KMS-11 (cell line): ENCODE measurements at regions not wholly inside any gene's neighbourhood (a gene's known extent, or its start where the extent isn't known, plus 50 kb on each side); places are given as distances from the start of the nearest gene placed in this dataset.

Experiments
- H2AFZ ChIP-seq: fragments of 200-600 bp; sonication (generic); 2 replicates; pipeline ENCODE4 v1.6.1; 2016; ENCODE audit warnings: antibody characterized with exemption, mixed run types, low read depth
- H3K27ac ChIP-seq: fragments of 200-600 bp; sonication (generic); 2 replicates; pipeline ENCODE4 v1.6.1; 2016; ENCODE audit warnings: mild to moderate bottlenecking, mixed run types
- H3K27me3 ChIP-seq: fragments of 200-600 bp; sonication (generic); 2 replicates; pipeline ENCODE4 v1.6.1; 2017; ENCODE audit warnings: mild to moderate bottlenecking, low read depth, mixed run types, moderate library complexity; ENCODE audit not compliant: insufficient read depth
- H3K36me3 ChIP-seq: fragments of 200-600 bp; sonication (generic); 2 replicates; pipeline ENCODE4 v1.6.1; 2017; ENCODE audit warnings: mild to moderate bottlenecking, mixed run types; ENCODE audit not compliant: insufficient read depth
- H3K4me1 ChIP-seq: fragments of 200-600 bp; sonication (generic); 2 replicates; pipeline ENCODE4 v1.6.1; 2016; ENCODE audit warnings: mild to moderate bottlenecking, low read depth, mixed run types; ENCODE audit not compliant: poor library complexity, severe bottlenecking
- H3K4me2 ChIP-seq: fragments of 200-600 bp; sonication (generic); 2 replicates; pipeline ENCODE4 v1.7.0; 2016; ENCODE audit warnings: mild to moderate bottlenecking, mixed run types
- H3K4me3 ChIP-seq: fragments of 200-600 bp; sonication (generic); IDR thresholded peaks from 2 replicates; pipeline ENCODE4 v1.6.1; 2017; ENCODE audit warnings: low read depth, low read length, mixed read lengths; ENCODE audit not compliant: insufficient read depth
- H3K79me2 ChIP-seq: fragments of 200-600 bp; sonication (generic); 2 replicates; pipeline ENCODE4 v1.6.1; 2016; ENCODE audit warnings: low read depth, mixed run types; ENCODE audit not compliant: insufficient read depth
- H3K9ac ChIP-seq: fragments of 200-600 bp; sonication (generic); 2 replicates; pipeline ENCODE4 v1.6.1; 2016; ENCODE audit warnings: mild to moderate bottlenecking, mixed run types
- H4K20me1 ChIP-seq: fragments of 200-600 bp; sonication (generic); 2 replicates; pipeline ENCODE4 v1.6.1; 2016; ENCODE audit warnings: mild to moderate bottlenecking, mixed run types; ENCODE audit not compliant: insufficient read depth
- CTCF ChIP-seq: fragments of 200-600 bp; sonication (generic); conservative IDR thresholded peaks from 2 replicates; pipeline ENCODE4 v1.6.1; 2017; ENCODE audit warnings: low read depth, mild to moderate bottlenecking, antibody characterized with exemption, low read length, moderate library complexity, mixed read lengths

- Histone ChIP-seq H2AFZ (no peak overlapping the region), H3K4me2 (no peak overlapping the region), H3K36me3 (no peaks in the 10 kb centered on the region), H4K20me1 (no peaks in the 10 kb centered on the region), H3K27ac (no peak overlapping the region), H3K9ac (no peak overlapping the region), H3K4me3 (no peak overlapping the region), H3K4me1 (no peaks in the 10 kb centered on the region), H3K79me2 (no peaks in the 10 kb centered on the region), H3K27me3 (no peaks in the 10 kb centered on the region)
- TF ChIP-seq CTCF = peak; percentile 92
Measured at GRCh38 chr10:4656576-4657194, 169.3 kb upstream of the AKR1E2 start.

GRCh38 chr10:4655879-4656278, 170.1 kb upstream of the AKR1E2 start:
- Histone ChIP-seq H3K4me3 (no peak overlapping the region), H3K27me3 (no peaks in the 10 kb centered on the region), H2AFZ (no peak overlapping the region), H3K79me2 (no peaks in the 10 kb centered on the region), H4K20me1 (no peaks in the 10 kb centered on the region), H3K27ac (no peak overlapping the region), H3K36me3 (no peaks in the 10 kb centered on the region), H3K4me2 (no peak overlapping the region), H3K9ac (no peak overlapping the region), H3K4me1 (no peaks in the 10 kb centered on the region)
- TF ChIP-seq CTCF = no peak

GRCh38 chr10:4655406-4655805, 170.6 kb upstream of the AKR1E2 start:
- H3K36me3 ChIP-seq = no peaks in the 10 kb centered on the region
- no peaks in the 10 kb centered on the region for H3K4me1 ChIP-seq
- no peak overlapping the region for H3K4me2 ChIP-seq
- H3K79me2 ChIP-seq = no peaks in the 10 kb centered on the region
- no peaks in the 10 kb centered on the region for H4K20me1 ChIP-seq
- H2AFZ ChIP-seq = no peak overlapping the region
- H3K27ac ChIP-seq = no peak overlapping the region
- no peaks in the 10 kb centered on the region for H3K27me3 ChIP-seq
- no peak overlapping the region for H3K9ac ChIP-seq
- TF ChIP-seq CTCF = no peak
- H3K4me3 ChIP-seq = no peak overlapping the region

- no peaks in the 10 kb centered on the region for H3K36me3 ChIP-seq
- no peak overlapping the region for H3K4me2 ChIP-seq
- no peak overlapping the region for H3K27ac ChIP-seq
- TF ChIP-seq CTCF = no peak
- H3K9ac ChIP-seq = no peak overlapping the region
- H3K4me3 ChIP-seq = no peak overlapping the region
- no peaks in the 10 kb centered on the region for H3K27me3 ChIP-seq
- no peaks in the 10 kb centered on the region for H4K20me1 ChIP-seq
- H2AFZ ChIP-seq = no peak overlapping the region
- no peaks in the 10 kb centered on the region for H3K4me1 ChIP-seq
- no peaks in the 10 kb centered on the region for H3K79me2 ChIP-seq
Measured at GRCh38 chr10:4654496-4654895, 171.5 kb upstream of the AKR1E2 start.
